ENCODE measurements at regions not wholly inside any gene's neighbourhood (a gene's known extent, or its start where the extent isn't known, plus 50 kb on each side); places are given as distances from the start of the nearest gene placed in this dataset.

DNA sequence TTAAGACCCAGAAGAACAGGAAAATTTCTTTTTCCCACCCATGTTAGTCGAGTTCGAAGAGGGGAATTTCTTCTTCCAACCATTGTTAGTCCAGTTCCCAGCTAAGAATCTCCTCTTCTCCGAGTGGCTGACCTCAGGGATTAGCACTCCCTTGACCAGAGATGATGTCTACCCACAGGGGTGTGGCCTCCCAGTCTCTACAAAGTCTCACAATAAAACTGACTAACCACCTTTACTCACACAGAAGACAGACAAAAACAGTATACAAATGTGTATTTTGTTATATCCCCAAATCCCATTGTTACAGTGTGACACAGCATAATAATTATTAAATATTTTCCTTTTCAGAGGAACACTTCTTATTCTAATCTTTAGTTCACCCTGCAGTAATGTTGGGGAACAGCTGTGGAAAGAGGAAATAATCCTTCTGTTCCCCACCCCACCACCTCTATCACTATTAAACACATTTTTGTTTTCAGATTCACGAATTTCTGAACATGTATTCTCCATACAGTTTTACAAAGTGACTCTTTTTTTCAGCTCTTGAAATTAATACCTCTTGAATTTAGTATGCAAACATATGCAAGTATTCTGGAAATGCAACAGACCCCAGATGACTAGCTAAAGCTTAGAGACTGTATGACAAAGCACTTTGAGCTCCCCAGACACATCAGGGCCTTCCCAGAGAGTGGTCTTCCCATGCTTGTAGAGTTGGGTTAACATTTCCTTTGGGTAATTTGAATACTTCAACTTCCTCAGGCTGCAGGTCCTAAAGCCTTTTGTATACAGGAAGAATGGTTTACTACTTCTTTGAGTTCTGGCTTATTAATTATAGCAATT, 62.5 kb upstream of the NFKB1 start:
- H3K4me1 ChIP-seq (ENCODE audit: control insufficient read depth in 1 of 2, insufficient read depth in 2 of 2, low read depth in 1 of 2, low read length in 1 of 2) = peaks cover 7 to 19% of the 10 kb centered on the region in 2 experiments; a peak in 3 of 4 replicates
- 81% methylated on average over 4 of the region's 4 CpGs for WGBS (ENCODE audit: low lambda C conversion rate)
- H4K20me1 ChIP-seq (ENCODE audit: insufficient read depth) = no peaks in the 10 kb centered on the region
- H3K4me3 ChIP-seq (ENCODE audit: low read depth in 2 of 2, low read length in 1 of 2) = no peak overlapping the region
- peaks cover 12% of the 10 kb centered on the region for H3F3A ChIP-seq (replicated peaks; ENCODE audit: insufficient read depth)
- no peaks in the 10 kb centered on the region for H3K27me3 ChIP-seq (ENCODE audit: insufficient read depth)
- TF ChIP-seq EZH2phosphoT487 (IDR thresholded peaks at IDR 0.05; ENCODE audit: borderline replicate concordance, low read depth) (no peak), ELF1 (IDR thresholded peaks at IDR 0.05) (0 out of 2 replicates have a peak, but pooled peaks have one; percentile 6)
- TF ChIP-seq, protein P1, sequence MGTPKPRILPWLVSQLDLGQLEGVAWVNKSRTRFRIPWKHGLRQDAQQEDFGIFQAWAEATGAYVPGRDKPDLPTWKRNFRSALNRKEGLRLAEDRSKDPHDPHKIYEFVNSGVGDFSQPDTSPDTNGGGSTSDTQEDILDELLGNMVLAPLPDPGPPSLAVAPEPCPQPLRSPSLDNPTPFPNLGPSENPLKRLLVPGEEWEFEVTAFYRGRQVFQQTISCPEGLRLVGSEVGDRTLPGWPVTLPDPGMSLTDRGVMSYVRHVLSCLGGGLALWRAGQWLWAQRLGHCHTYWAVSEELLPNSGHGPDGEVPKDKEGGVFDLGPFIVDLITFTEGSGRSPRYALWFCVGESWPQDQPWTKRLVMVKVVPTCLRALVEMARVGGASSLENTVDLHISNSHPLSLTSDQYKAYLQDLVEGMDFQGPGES (IDR thresholded peaks at IDR 0.05; ENCODE audit: low read depth, low read length) = no peak
- ChIA-PET CTCF (interaction anchor here (1.2 kb wide), 1 partner anchor 571 kb away, joined by 3 read pairs; no protein-coding TSS in a partner anchor), POLR2A (no interaction called here)
- no peak overlapping the region for H3K9ac ChIP-seq
- no peaks in the 10 kb centered on the region for H3K36me3 ChIP-seq (replicated peaks in 1 of 2; ENCODE audit: control insufficient read depth in 1 of 2, insufficient read depth in 2 of 2, low read length in 1 of 2)
- no peak for DNase-seq
- no peaks in the 10 kb centered on the region for H3K79me2 ChIP-seq (ENCODE audit: insufficient read depth)
- no peaks in the 10 kb centered on the region for H3K9me2 ChIP-seq
- peak overlapping the region; percentile 24; the same call in 1 of the 2 replicates for H2AFZ ChIP-seq (ENCODE audit: low read depth)
- peaks cover 12% of the 10 kb centered on the region; the same call in 1 of the 2 replicates for H3K9me3 ChIP-seq
- peak overlapping the region; percentile 36 to 67; a peak in 3 of 4 replicates for H3K27ac ChIP-seq (ENCODE audit: low read depth in 2 of 2, low read length in 1 of 2)
- H3K4me2 ChIP-seq = no peak overlapping the region

- Histone ChIP-seq H3K27ac (ENCODE audit: low read depth in 2 of 2, low read length in 1 of 2) (peak overlapping the region; percentile 67 to 83; a peak in 3 of 4 replicates), H3K4me3 (ENCODE audit: low read depth in 2 of 2, low read length in 1 of 2) (no peak overlapping the region), H3K9me3 (peaks cover 7% of the 10 kb centered on the region; the same call in 1 of the 2 replicates), H3K27me3 (ENCODE audit: insufficient read depth) (no peaks in the 10 kb centered on the region), H3K9ac (peak overlapping the region; percentile 5; the same call in 1 of the 2 replicates), H3F3A (replicated peaks; ENCODE audit: insufficient read depth) (peaks cover 12% of the 10 kb centered on the region), H3K4me1 (ENCODE audit: control insufficient read depth in 1 of 2, insufficient read depth in 2 of 2, low read depth in 1 of 2, low read length in 1 of 2) (peaks cover 7 to 19% of the 10 kb centered on the region in 2 experiments; a peak in 3 of 4 replicates), H4K20me1 (ENCODE audit: insufficient read depth) (no peaks in the 10 kb centered on the region), H3K4me2 (peak overlapping the region; percentile 2; the same call in 1 of the 2 replicates), H3K36me3 (replicated peaks in 1 of 2; ENCODE audit: control insufficient read depth in 1 of 2, insufficient read depth in 2 of 2, low read length in 1 of 2) (no peaks in the 10 kb centered on the region), H2AFZ (ENCODE audit: low read depth) (peak overlapping the region; percentile 42; the same call in 1 of the 2 replicates), H3K79me2 (ENCODE audit: insufficient read depth) (no peaks in the 10 kb centered on the region), H3K9me2 (no peaks in the 10 kb centered on the region)
- no peak for DNase-seq
- 18% methylated on average over 3 of the region's 3 CpGs for WGBS (ENCODE audit: low lambda C conversion rate)
- TF ChIP-seq, protein P2, sequence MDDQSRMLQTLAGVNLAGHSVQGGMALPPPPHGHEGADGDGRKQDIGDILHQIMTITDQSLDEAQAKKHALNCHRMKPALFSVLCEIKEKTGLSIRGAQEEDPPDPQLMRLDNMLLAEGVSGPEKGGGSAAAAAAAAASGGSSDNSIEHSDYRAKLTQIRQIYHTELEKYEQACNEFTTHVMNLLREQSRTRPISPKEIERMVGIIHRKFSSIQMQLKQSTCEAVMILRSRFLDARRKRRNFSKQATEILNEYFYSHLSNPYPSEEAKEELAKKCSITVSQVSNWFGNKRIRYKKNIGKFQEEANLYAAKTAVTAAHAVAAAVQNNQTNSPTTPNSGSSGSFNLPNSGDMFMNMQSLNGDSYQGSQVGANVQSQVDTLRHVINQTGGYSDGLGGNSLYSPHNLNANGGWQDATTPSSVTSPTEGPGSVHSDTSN (IDR thresholded peaks at IDR 0.05) = peak; percentile 76
- TF ChIP-seq MAX (IDR thresholded peaks at IDR 0.05; ENCODE audit: low read depth) (0 out of 2 replicates have a peak, but pooled peaks have one; percentile 23), TCF12 (IDR thresholded peaks at IDR 0.05) (peak; percentile 64), CHD2 (IDR thresholded peaks at IDR 0.05; ENCODE audit: low read length, partially characterized antibody) (no peak), MEF2A (IDR thresholded peaks at IDR 0.05; ENCODE audit: borderline replicate concordance, low read depth) (peak; percentile 72), EP300 (IDR thresholded peaks at IDR 0.05; ENCODE audit: borderline replicate concordance in 1 of 2, low read depth in 1 of 2, low read length in 1 of 2) (peak; percentile 11 to 56; a peak in 2 of 4 replicates), TEAD4 (IDR thresholded peaks at IDR 0.05; ENCODE audit: borderline replicate concordance, insufficient read depth) (0 out of 2 replicates have a peak, but pooled peaks have one; percentile 37), FOSL2 (IDR thresholded peaks at IDR 0.05; ENCODE audit: borderline replicate concordance, low read depth) (peak; percentile 27; the same call in 1 of the 2 replicates), RXRA (IDR thresholded peaks at IDR 0.05; ENCODE audit: borderline replicate concordance, low read depth) (no peak), NFIC (IDR thresholded peaks at IDR 0.05; ENCODE audit: borderline replicate concordance) (peak; percentile 74), JUND (IDR thresholded peaks at IDR 0.05) (peak; percentile 61)
- TF ChIP-seq, protein P3, sequence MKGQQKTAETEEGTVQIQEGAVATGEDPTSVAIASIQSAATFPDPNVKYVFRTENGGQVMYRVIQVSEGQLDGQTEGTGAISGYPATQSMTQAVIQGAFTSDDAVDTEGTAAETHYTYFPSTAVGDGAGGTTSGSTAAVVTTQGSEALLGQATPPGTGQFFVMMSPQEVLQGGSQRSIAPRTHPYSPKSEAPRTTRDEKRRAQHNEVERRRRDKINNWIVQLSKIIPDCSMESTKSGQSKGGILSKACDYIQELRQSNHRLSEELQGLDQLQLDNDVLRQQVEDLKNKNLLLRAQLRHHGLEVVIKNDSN (IDR thresholded peaks at IDR 0.05; ENCODE audit: borderline replicate concordance, low read depth) = peak; percentile 73
- TF ChIP-seq, protein P4, sequence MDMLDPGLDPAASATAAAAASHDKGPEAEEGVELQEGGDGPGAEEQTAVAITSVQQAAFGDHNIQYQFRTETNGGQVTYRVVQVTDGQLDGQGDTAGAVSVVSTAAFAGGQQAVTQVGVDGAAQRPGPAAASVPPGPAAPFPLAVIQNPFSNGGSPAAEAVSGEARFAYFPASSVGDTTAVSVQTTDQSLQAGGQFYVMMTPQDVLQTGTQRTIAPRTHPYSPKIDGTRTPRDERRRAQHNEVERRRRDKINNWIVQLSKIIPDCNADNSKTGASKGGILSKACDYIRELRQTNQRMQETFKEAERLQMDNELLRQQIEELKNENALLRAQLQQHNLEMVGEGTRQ (IDR thresholded peaks at IDR 0.05; ENCODE audit: borderline replicate concordance, low read depth, low read length) = no peak
- POLR2A ChIA-PET = no interaction called here
- CTCF ChIA-PET = interaction anchor here (1.2 kb wide), 1 partner anchor 570 kb away, joined by 3 read pairs; no protein-coding TSS in a partner anchor
Measured at GRCh38 chr4:102439236-102439614, 61.9 kb upstream of the NFKB1 start.

All from SK-N-SH (cell line).